WTC11 (cell line): ENCODE measurements at regions not wholly inside any gene's neighbourhood (a gene's known extent, or its start where the extent isn't known, plus 50 kb on each side); places are given as distances from the start of the nearest gene placed in this dataset.

ENCODE experiments used
- ATAC-seq: fragments of 200-7000 bp; cut with Tn5 transposase; 2 replicates; pipeline ENCODE4 v1.10.0; 2021; ENCODE audit warnings: mild to moderate bottlenecking, moderate library complexity
- CTCF ChIA-PET: fragments of 300-600 bp; sonication (Branson Sonifier 250); formaldehyde crosslinking; loops from one replicate; lab custom pipeline; 2021; ENCODE audit warnings: antibody characterized with exemption; lab: Charles Lee
- POLR2A ChIA-PET: fragments of 350-600 bp; sonication (Branson Sonifier 250); formaldehyde crosslinking; loops from one replicate; lab custom pipeline; 2021; ENCODE audit warnings: antibody characterized with exemption; lab: Charles Lee
- DNase-seq: peaks from one replicate; pipeline ENCODE4 v3.0.0; 2021; ENCODE audit warnings: low spot score
- H3K27ac Mint-ChIP-seq: 2 replicates; pipeline ENCODE4 v1.8.0; 2021; ENCODE audit warnings: mixed read lengths
- H3K27me3 Mint-ChIP-seq: 2 replicates; pipeline ENCODE4 v1.8.0; 2021; ENCODE audit warnings: low read depth, mild to moderate bottlenecking, moderate library complexity, mixed read lengths
- H3K36me3 Mint-ChIP-seq: 2 replicates; pipeline ENCODE4 v1.8.0; 2021; ENCODE audit warnings: mixed read lengths
- H3K4me1 Mint-ChIP-seq: 2 replicates; pipeline ENCODE4 v1.8.0; 2022; ENCODE audit warnings: mixed read lengths
- H3K4me3 Mint-ChIP-seq: 2 replicates; pipeline ENCODE4 v1.8.0; 2021; ENCODE audit warnings: mild to moderate bottlenecking, moderate library complexity, mixed read lengths
- H3K9me3 Mint-ChIP-seq: 2 replicates; pipeline ENCODE4 v1.8.0; 2021; ENCODE audit warnings: mixed read lengths
- CDX4 ChIP-seq: fragments of 250-450 bp; sonication (Bioruptor Pico); IDR thresholded peaks from 2 replicates; pipeline ENCODE4 v1.9.0; 2021; ENCODE audit warnings: moderate library complexity, mild to moderate bottlenecking, inconsistent platforms, borderline replicate concordance
- E2F4 ChIP-seq: sonication (generic); formaldehyde crosslinking; IDR thresholded peaks from 2 replicates; pipeline ENCODE4 v1.8.1; 2022; ENCODE audit warnings: low read depth, mild to moderate bottlenecking, moderate library complexity, missing genetic modification reagents, borderline replicate concordance
- FOXJ3 ChIP-seq: sonication (generic); formaldehyde crosslinking; IDR thresholded peaks from 2 replicates; pipeline ENCODE4 v1.9.0; 2021; ENCODE audit warnings: missing genetic modification reagents, mild to moderate bottlenecking, borderline replicate concordance
- FOXP4 ChIP-seq: sonication (generic); formaldehyde crosslinking; IDR thresholded peaks from 2 replicates; pipeline ENCODE4 v1.8.0; 2022; ENCODE audit warnings: mild to moderate bottlenecking, missing genetic modification reagents
- GRHL2 ChIP-seq: fragments of 250-450 bp; sonication (Bioruptor Pico); IDR thresholded peaks from 2 replicates; pipeline ENCODE4 v1.8.0; 2022; ENCODE audit warnings: mild to moderate bottlenecking, moderate library complexity; ENCODE audit not compliant: insufficient replicate concordance, severe bottlenecking
- KAT7 ChIP-seq: sonication (generic); formaldehyde crosslinking; IDR thresholded peaks from 2 replicates; pipeline ENCODE4 v1.8.1; 2023; ENCODE audit warnings: missing genetic modification reagents, mild to moderate bottlenecking, borderline replicate concordance
- MAX ChIP-seq: sonication (generic); formaldehyde crosslinking; IDR thresholded peaks from 2 replicates; pipeline ENCODE4 v1.8.0; 2022; ENCODE audit warnings: mild to moderate bottlenecking, missing genetic modification reagents
- NFATC4 ChIP-seq: fragments of 250-450 bp; sonication (Bioruptor Pico); IDR thresholded peaks from 2 replicates; pipeline ENCODE4 v1.9.0; 2021; ENCODE audit warnings: mild to moderate bottlenecking
- NR2C2 ChIP-seq: sonication (generic); formaldehyde crosslinking; IDR thresholded peaks from 2 replicates; pipeline ENCODE4 v1.8.0; 2022; ENCODE audit warnings: mild to moderate bottlenecking, missing genetic modification reagents
- NR3C1 ChIP-seq: sonication (generic); formaldehyde crosslinking; conservative IDR thresholded peaks from 2 replicates; pipeline ENCODE4 v1.8.1; 2023; ENCODE audit warnings: low read depth, mild to moderate bottlenecking, missing genetic modification reagents
- PRDM15 ChIP-seq: sonication (generic); formaldehyde crosslinking; IDR thresholded peaks from 2 replicates; pipeline ENCODE4 v1.8.0; 2022; ENCODE audit warnings: missing genetic modification reagents
- SP1 ChIP-seq: sonication (generic); formaldehyde crosslinking; conservative IDR thresholded peaks from 2 replicates; pipeline ENCODE4 v1.8.1; 2022; ENCODE audit warnings: missing genetic modification reagents
- TEAD4 ChIP-seq: sonication (generic); formaldehyde crosslinking; IDR thresholded peaks from 2 replicates; pipeline ENCODE4 v1.8.0; 2022; ENCODE audit warnings: mild to moderate bottlenecking, missing genetic modification reagents
- ZMAT4 ChIP-seq: fragments of 250-450 bp; sonication (Bioruptor Pico); IDR thresholded peaks from 2 replicates; pipeline ENCODE4 v1.9.0; 2021; ENCODE audit warnings: mild to moderate bottlenecking
- ZNF263 ChIP-seq: sonication (generic); formaldehyde crosslinking; IDR thresholded peaks from 2 replicates; pipeline ENCODE4 v1.8.1; 2022; ENCODE audit warnings: low read depth, mild to moderate bottlenecking, moderate library complexity, missing genetic modification reagents
- ZNF396 ChIP-seq: fragments of 250-450 bp; sonication (Bioruptor Pico); IDR thresholded peaks from 2 replicates; pipeline ENCODE4 v1.8.0; 2021; ENCODE audit warnings: mild to moderate bottlenecking, moderate library complexity, borderline replicate concordance
- ZNF512 ChIP-seq: sonication (generic); formaldehyde crosslinking; IDR thresholded peaks from 2 replicates; pipeline ENCODE4 v1.8.1; 2022; ENCODE audit warnings: missing genetic modification reagents, borderline replicate concordance
- ZNF532 ChIP-seq: fragments of 250-450 bp; sonication (Bioruptor Pico); IDR thresholded peaks from 2 replicates; pipeline ENCODE4 v1.9.0; 2021; ENCODE audit warnings: mild to moderate bottlenecking, borderline replicate concordance

- Mint-ChIP-seq H3K36me3 (peaks cover 22% of the 10 kb centered on the region), H3K4me1 (peaks cover 3% of the 10 kb centered on the region; the same call in 1 of the 2 replicates), H3K27me3 (no peaks in the 10 kb centered on the region; the same call in 1 of the 2 replicates), H3K4me3 (no peak overlapping the region), H3K9me3 (peaks cover 35% of the 10 kb centered on the region), H3K27ac (no peak overlapping the region)
- TF ChIP-seq PRDM15 (no peak), FOXJ3 (CRISPR knock-in tag) (no peak), ZNF263 (CRISPR knock-in tag) (no peak), ZNF532 (CRISPR knock-in tag) (no peak), TEAD4 (CRISPR knock-in tag) (no peak), FOXP4 (no peak), E2F4 (CRISPR knock-in tag) (no peak), SP1 (CRISPR knock-in tag) (no peak), NR2C2 (CRISPR knock-in tag) (no peak), NFATC4 (CRISPR knock-in tag) (no peak), ZMAT4 (CRISPR knock-in tag) (no peak), ZNF512 (CRISPR knock-in tag) (no peak), ZNF396 (CRISPR knock-in tag) (no peak), GRHL2 (CRISPR knock-in tag) (no peak), CDX4 (no peak), MAX (CRISPR knock-in tag) (no peak), NR3C1 (CRISPR knock-in tag) (no peak), KAT7 (CRISPR knock-in tag) (no peak)
- ATAC-seq (no peak; the same call in 1 of the 2 replicates), DNase-seq (no peak)
- ChIA-PET CTCF (no interaction called here), POLR2A (no interaction called here)
These were observed 481.2 kb upstream of the SYT1 start for GRCh38 chr12:78383414-78383813.
